ENCODE measurements at regions not wholly inside any gene's neighbourhood (a gene's known extent, or its start where the extent isn't known, plus 50 kb on each side); places are given as distances from the start of the nearest gene placed in this dataset.

DNA sequence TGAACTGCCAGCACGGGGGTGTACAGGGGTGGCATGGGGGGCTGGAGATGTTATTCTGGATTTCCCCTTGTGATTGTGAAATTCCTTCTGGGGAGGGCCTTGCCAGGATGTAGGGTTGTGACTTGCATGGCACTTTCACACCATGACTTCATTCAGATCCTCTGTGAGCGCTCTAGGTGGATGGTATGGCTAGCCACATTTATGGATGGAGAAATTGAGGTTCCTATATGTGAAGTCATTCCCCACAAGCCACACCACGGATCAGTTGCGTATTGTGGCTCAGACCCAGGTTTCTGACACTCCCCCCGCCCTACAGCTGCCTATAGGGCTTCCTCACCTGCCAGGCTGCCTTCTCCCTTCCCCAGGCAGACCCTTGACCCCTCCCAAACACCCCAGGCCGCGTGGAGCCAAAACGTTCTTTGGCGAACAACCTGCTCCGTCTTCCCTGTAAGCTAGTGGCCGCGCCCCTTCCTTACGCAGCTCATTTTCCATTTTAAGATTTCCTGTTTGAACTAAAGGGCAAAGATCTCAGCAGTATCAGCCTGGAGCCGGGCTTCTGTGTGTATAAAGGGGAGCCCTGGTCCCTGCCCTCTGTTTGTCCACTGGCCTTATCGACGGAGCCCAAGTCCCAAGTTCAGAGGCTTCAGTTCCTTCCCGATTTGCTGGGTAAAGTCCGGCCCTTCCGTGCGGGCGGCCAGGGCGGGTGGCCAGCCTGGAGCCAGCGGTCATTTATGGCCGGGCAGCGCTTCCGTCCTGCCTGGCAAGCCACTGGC, 97.8 kb upstream of the KLF4 start:
- TF ChIP-seq ZNF621 (tag by site-specific recombination; IDR thresholded peaks at IDR 0.05) (no peak), PRDM1 (tag by site-specific recombination; IDR thresholded peaks at IDR 0.05) (no peak), ZNF529 (tag by site-specific recombination; IDR thresholded peaks at IDR 0.05; ENCODE audit: insufficient replicate concordance) (no peak), ZIC2 (tag by site-specific recombination; IDR thresholded peaks at IDR 0.05) (no peak), SCRT1 (tag by site-specific recombination; IDR thresholded peaks at IDR 0.05; ENCODE audit: borderline replicate concordance) (no peak), ZNF530 (tag by site-specific recombination; IDR thresholded peaks at IDR 0.05; ENCODE audit: low read depth) (no peak), ZNF10 (tag by site-specific recombination; IDR thresholded peaks at IDR 0.05) (no peak), ZNF366 (tag by site-specific recombination; conservative IDR thresholded peaks at IDR 0.05) (no peak), ZNF274 (IDR thresholded peaks at IDR 0.05; ENCODE audit: low read length) (no peak), ZNF274 (tag by site-specific recombination; IDR thresholded peaks at IDR 0.05; ENCODE audit: borderline replicate concordance) (no peak), ZNF701 (tag by site-specific recombination; IDR thresholded peaks at IDR 0.05) (no peak), SCRT2 (tag by site-specific recombination; IDR thresholded peaks at IDR 0.05) (no peak), ZNF596 (tag by site-specific recombination; IDR thresholded peaks at IDR 0.05) (no peak), ZNF324 (tag by site-specific recombination; IDR thresholded peaks at IDR 0.05) (no peak), ZSCAN30 (tag by site-specific recombination; IDR thresholded peaks at IDR 0.05) (no peak)
- TF ChIP-seq, protein P1, sequence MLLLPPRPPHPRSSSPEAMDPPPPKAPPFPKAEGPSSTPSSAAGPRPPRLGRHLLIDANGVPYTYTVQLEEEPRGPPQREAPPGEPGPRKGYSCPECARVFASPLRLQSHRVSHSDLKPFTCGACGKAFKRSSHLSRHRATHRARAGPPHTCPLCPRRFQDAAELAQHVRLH (tag by site-specific recombination; IDR thresholded peaks at IDR 0.05) = no peak
- TF ChIP-seq, protein P2, sequence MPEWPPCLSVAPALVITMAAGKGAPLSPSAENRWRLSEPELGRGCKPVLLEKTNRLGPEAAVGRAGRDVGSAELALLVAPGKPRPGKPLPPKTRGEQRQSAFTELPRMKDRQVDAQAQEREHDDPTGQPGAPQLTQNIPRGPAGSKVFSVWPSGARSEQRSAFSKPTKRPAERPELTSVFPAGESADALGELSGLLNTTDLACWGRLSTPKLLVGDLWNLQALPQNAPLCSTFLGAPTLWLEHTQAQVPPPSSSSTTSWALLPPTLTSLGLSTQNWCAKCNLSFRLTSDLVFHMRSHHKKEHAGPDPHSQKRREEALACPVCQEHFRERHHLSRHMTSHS (tag by site-specific recombination; IDR thresholded peaks at IDR 0.05) = no peak
- TF ChIP-seq, protein P3, sequence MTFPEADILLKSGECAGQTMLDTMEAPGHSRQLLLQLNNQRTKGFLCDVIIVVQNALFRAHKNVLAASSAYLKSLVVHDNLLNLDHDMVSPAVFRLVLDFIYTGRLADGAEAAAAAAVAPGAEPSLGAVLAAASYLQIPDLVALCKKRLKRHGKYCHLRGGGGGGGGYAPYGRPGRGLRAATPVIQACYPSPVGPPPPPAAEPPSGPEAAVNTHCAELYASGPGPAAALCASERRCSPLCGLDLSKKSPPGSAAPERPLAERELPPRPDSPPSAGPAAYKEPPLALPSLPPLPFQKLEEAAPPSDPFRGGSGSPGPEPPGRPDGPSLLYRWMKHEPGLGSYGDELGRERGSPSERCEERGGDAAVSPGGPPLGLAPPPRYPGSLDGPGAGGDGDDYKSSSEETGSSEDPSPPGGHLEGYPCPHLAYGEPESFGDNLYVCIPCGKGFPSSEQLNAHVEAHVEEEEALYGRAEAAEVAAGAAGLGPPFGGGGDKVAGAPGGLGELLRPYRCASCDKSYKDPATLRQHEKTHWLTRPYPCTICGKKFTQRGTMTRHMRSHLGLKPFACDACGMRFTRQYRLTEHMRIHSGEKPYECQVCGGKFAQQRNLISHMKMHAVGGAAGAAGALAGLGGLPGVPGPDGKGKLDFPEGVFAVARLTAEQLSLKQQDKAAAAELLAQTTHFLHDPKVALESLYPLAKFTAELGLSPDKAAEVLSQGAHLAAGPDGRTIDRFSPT (tag by site-specific recombination; IDR thresholded peaks at IDR 0.05) = no peak
- CTCF ChIA-PET = interaction anchor here (0.7 to 0.8 kb wide), 2 partner anchors 9 to 12 kb away, joined by 3 to 5 read pairs; no protein-coding TSS in a partner anchor
- POLR2A ChIA-PET = interaction anchor here (1.1 kb wide), 1 partner anchor 98 kb away, joined by 3 read pairs; the partner anchor contains the start of gene KLF4
- Histone ChIP-seq H3K4me3 (ENCODE audit: low read depth, low read length) (no peak overlapping the region), H3K36me3 (ENCODE audit: control insufficient read depth in 2 of 2, insufficient read depth in 1 of 2, low read length in 2 of 2) (no peaks in the 10 kb centered on the region; a peak in 1 of 3 replicates), H3K9me3 (ENCODE audit: control insufficient read depth, insufficient read depth, low read depth, low read length) (no peaks in the 10 kb centered on the region), H3K27ac (ENCODE audit: extremely low read depth, low read depth, low read length) (no peak overlapping the region), H3K4me1 (ENCODE audit: control insufficient read depth, insufficient read depth, low read length) (no peaks in the 10 kb centered on the region)

DNA sequence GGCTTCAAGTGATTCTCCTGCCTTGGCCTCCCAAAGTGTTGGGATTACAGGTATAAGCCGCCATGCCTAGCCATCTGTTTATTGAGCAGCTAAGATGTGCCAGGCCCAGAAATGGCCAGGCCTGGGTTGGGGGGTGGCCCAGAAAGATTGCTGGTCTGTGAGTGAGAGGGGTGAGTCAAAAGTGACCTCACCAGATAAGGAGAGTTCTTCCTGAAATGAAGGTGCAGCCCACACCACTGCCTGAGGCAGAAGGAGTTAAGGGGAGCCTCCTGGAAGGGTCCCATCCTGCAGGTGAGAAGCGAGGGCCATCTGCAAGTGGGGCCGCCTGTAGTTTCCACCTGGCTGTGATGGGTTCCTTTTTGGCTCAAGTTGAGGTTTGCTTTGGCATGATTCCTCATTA, 96.9 kb upstream of the KLF4 start:
- Histone ChIP-seq H3K36me3 (ENCODE audit: control insufficient read depth in 2 of 2, insufficient read depth in 1 of 2, low read length in 2 of 2) (no peaks in the 10 kb centered on the region; a peak in 1 of 3 replicates), H3K4me1 (ENCODE audit: control insufficient read depth, insufficient read depth, low read length) (no peaks in the 10 kb centered on the region), H3K27ac (ENCODE audit: extremely low read depth, low read depth, low read length) (no peak overlapping the region), H3K9me3 (ENCODE audit: control insufficient read depth, insufficient read depth, low read depth, low read length) (no peaks in the 10 kb centered on the region), H3K4me3 (ENCODE audit: low read depth, low read length) (no peak overlapping the region)
- ChIA-PET CTCF (no interaction called here), POLR2A (interaction anchor here (1.1 kb wide), 1 partner anchor 97 kb away, joined by 3 read pairs; the partner anchor contains the start of gene KLF4)
- TF ChIP-seq ZNF658 (tag by site-specific recombination; IDR thresholded peaks at IDR 0.05) (no peak), ZNF610 (tag by site-specific recombination; IDR thresholded peaks at IDR 0.05; ENCODE audit: borderline replicate concordance) (no peak), MYNN (tag by site-specific recombination; IDR thresholded peaks at IDR 0.05; ENCODE audit: borderline replicate concordance) (no peak), ZNF530 (tag by site-specific recombination; IDR thresholded peaks at IDR 0.05; ENCODE audit: low read depth) (no peak), RBAK (tag by site-specific recombination; IDR thresholded peaks at IDR 0.05) (no peak), ZNF423 (tag by site-specific recombination; IDR thresholded peaks at IDR 0.05) (no peak)
- TF ChIP-seq, protein P4, sequence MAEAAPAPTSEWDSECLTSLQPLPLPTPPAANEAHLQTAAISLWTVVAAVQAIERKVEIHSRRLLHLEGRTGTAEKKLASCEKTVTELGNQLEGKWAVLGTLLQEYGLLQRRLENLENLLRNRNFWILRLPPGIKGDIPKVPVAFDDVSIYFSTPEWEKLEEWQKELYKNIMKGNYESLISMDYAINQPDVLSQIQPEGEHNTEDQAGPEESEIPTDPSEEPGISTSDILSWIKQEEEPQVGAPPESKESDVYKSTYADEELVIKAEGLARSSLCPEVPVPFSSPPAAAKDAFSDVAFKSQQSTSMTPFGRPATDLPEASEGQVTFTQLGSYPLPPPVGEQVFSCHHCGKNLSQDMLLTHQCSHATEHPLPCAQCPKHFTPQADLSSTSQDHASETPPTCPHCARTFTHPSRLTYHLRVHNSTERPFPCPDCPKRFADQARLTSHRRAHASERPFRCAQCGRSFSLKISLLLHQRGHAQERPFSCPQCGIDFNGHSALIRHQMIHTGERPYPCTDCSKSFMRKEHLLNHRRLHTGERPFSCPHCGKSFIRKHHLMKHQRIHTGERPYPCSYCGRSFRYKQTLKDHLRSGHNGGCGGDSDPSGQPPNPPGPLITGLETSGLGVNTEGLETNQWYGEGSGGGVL (tag by site-specific recombination; IDR thresholded peaks at IDR 0.05) = no peak
- TF ChIP-seq, protein P5, sequence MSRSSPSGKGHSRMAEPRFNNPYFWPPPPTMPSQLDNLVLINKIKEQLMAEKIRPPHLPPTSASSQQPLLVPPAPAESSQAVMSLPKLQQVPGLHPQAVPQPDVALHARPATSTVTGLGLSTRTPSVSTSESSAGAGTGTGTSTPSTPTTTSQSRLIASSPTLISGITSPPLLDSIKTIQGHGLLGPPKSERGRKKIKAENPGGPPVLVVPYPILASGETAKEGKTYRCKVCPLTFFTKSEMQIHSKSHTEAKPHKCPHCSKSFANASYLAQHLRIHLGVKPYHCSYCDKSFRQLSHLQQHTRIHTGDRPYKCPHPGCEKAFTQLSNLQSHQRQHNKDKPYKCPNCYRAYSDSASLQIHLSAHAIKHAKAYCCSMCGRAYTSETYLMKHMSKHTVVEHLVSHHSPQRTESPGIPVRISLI (tag by site-specific recombination; IDR thresholded peaks at IDR 0.05) = no peak
- TF ChIP-seq, protein P6, sequence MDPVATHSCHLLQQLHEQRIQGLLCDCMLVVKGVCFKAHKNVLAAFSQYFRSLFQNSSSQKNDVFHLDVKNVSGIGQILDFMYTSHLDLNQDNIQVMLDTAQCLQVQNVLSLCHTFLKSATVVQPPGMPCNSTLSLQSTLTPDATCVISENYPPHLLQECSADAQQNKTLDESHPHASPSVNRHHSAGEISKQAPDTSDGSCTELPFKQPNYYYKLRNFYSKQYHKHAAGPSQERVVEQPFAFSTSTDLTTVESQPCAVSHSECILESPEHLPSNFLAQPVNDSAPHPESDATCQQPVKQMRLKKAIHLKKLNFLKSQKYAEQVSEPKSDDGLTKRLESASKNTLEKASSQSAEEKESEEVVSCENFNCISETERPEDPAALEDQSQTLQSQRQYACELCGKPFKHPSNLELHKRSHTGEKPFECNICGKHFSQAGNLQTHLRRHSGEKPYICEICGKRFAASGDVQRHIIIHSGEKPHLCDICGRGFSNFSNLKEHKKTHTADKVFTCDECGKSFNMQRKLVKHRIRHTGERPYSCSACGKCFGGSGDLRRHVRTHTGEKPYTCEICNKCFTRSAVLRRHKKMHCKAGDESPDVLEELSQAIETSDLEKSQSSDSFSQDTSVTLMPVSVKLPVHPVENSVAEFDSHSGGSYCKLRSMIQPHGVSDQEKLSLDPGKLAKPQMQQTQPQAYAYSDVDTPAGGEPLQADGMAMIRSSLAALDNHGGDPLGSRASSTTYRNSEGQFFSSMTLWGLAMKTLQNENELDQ (tag by site-specific recombination; IDR thresholded peaks at IDR 0.05; ENCODE audit: low read depth) = no peak
